ENCODE measurements at regions not wholly inside any gene's neighbourhood (a gene's known extent, or its start where the extent isn't known, plus 50 kb on each side); places are given as distances from the start of the nearest gene placed in this dataset.

GRCh38 chr20:40769677-40770285 lies 80.7 kb upstream of the MAFB start:
- no peak for TF ChIP-seq EZH2 (IDR thresholded peaks at IDR 0.05; ENCODE audit: insufficient read depth, low read length)
- TF ChIP-seq, protein P1, sequence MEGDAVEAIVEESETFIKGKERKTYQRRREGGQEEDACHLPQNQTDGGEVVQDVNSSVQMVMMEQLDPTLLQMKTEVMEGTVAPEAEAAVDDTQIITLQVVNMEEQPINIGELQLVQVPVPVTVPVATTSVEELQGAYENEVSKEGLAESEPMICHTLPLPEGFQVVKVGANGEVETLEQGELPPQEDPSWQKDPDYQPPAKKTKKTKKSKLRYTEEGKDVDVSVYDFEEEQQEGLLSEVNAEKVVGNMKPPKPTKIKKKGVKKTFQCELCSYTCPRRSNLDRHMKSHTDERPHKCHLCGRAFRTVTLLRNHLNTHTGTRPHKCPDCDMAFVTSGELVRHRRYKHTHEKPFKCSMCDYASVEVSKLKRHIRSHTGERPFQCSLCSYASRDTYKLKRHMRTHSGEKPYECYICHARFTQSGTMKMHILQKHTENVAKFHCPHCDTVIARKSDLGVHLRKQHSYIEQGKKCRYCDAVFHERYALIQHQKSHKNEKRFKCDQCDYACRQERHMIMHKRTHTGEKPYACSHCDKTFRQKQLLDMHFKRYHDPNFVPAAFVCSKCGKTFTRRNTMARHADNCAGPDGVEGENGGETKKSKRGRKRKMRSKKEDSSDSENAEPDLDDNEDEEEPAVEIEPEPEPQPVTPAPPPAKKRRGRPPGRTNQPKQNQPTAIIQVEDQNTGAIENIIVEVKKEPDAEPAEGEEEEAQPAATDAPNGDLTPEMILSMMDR (IDR thresholded peaks at IDR 0.05; ENCODE audit: insufficient read depth, low read depth, low read length) = no peak
- H3K27ac Mint-ChIP-seq (ENCODE audit: unreplicated experiment) = no peak overlapping the region

GRCh38 chr20:40770564-40771307 lies 81.7 kb upstream of the MAFB start:
- no peaks in the 10 kb centered on the region for H3K36me3 Mint-ChIP-seq (ENCODE audit: low read depth, unreplicated experiment)
- no peak overlapping the region for H3K27ac ChIP-seq (ENCODE audit: low read depth, low read length)
- H3K27ac Mint-ChIP-seq (ENCODE audit: unreplicated experiment) = no peak overlapping the region
- H2AFZ ChIP-seq (ENCODE audit: low read depth, low read length) = no peak overlapping the region
- no peak overlapping the region for H3K4me2 ChIP-seq (ENCODE audit: low read length)
- H3K4me1 ChIP-seq (ENCODE audit: insufficient read depth, low read length) = no peaks in the 10 kb centered on the region
- no peaks in the 10 kb centered on the region for H3K79me2 ChIP-seq (ENCODE audit: insufficient read depth, low read length)
- no peak overlapping the region for H3K9ac ChIP-seq (ENCODE audit: low read length)
- no peaks in the 10 kb centered on the region for H3K4me1 Mint-ChIP-seq (ENCODE audit: low read depth, unreplicated experiment)
- H3K9me3 ChIP-seq (ENCODE audit: insufficient read depth, low read depth, low read length) = no peaks in the 10 kb centered on the region
- FAIRE-seq = no peak
- H3K27me3 Mint-ChIP-seq (ENCODE audit: low read depth, unreplicated experiment) = peaks cover 14% of the 10 kb centered on the region
- no peak overlapping the region for H3K4me3 ChIP-seq (ENCODE audit: insufficient read depth, low read depth, low read length)
- DNase-seq (ENCODE audit: low read depth) = no peak
- no peaks in the 10 kb centered on the region for H3K27me3 ChIP-seq (ENCODE audit: insufficient read depth, low read length)
- no peak overlapping the region for H3K4me3 Mint-ChIP-seq (ENCODE audit: unreplicated experiment)
- no peak for TF ChIP-seq EZH2 (IDR thresholded peaks at IDR 0.05; ENCODE audit: insufficient read depth, low read length)
- TF ChIP-seq, protein P1 (IDR thresholded peaks at IDR 0.05; ENCODE audit: insufficient read depth, low read depth, low read length) = no peak
- H3K9me3 Mint-ChIP-seq (ENCODE audit: unreplicated experiment) = no peaks in the 10 kb centered on the region
- no peaks in the 10 kb centered on the region for H3K36me3 ChIP-seq (ENCODE audit: insufficient read depth, low read length)
- H4K20me1 ChIP-seq (ENCODE audit: insufficient read depth, low read length) = no peaks in the 10 kb centered on the region

More at GRCh38 chr20:40769677-40770285, 80.7 kb upstream of the MAFB start:
- H3K36me3 Mint-ChIP-seq (ENCODE audit: low read depth, unreplicated experiment) = no peaks in the 10 kb centered on the region
- Histone ChIP-seq H3K27ac (ENCODE audit: low read depth, low read length) (no peak overlapping the region), H3K4me3 (ENCODE audit: insufficient read depth, low read depth, low read length) (no peak overlapping the region), H4K20me1 (ENCODE audit: insufficient read depth, low read length) (no peaks in the 10 kb centered on the region), H3K79me2 (ENCODE audit: insufficient read depth, low read length) (no peaks in the 10 kb centered on the region), H3K4me1 (ENCODE audit: insufficient read depth, low read length) (no peaks in the 10 kb centered on the region), H3K36me3 (ENCODE audit: insufficient read depth, low read length) (no peaks in the 10 kb centered on the region), H2AFZ (ENCODE audit: low read depth, low read length) (no peak overlapping the region), H3K4me2 (ENCODE audit: low read length) (no peak overlapping the region), H3K9ac (ENCODE audit: low read length) (no peak overlapping the region), H3K27me3 (ENCODE audit: insufficient read depth, low read length) (no peaks in the 10 kb centered on the region), H3K9me3 (ENCODE audit: insufficient read depth, low read depth, low read length) (no peaks in the 10 kb centered on the region)
- H3K9me3 Mint-ChIP-seq (ENCODE audit: unreplicated experiment) = no peaks in the 10 kb centered on the region
- FAIRE-seq (no peak), DNase-seq (ENCODE audit: low read depth) (no peak)
- no peak overlapping the region for H3K4me3 Mint-ChIP-seq (ENCODE audit: unreplicated experiment)
- H3K4me1 Mint-ChIP-seq (ENCODE audit: low read depth, unreplicated experiment) = no peaks in the 10 kb centered on the region
- peaks cover 15% of the 10 kb centered on the region for H3K27me3 Mint-ChIP-seq (ENCODE audit: low read depth, unreplicated experiment)

- no peaks in the 10 kb centered on the region for H3K9me3 ChIP-seq (ENCODE audit: insufficient read depth, low read depth, low read length)
- FAIRE-seq (no peak), DNase-seq (ENCODE audit: low read depth) (no peak)
- Mint-ChIP-seq H3K4me1 (ENCODE audit: low read depth, unreplicated experiment) (no peaks in the 10 kb centered on the region), H3K36me3 (ENCODE audit: low read depth, unreplicated experiment) (no peaks in the 10 kb centered on the region), H3K27me3 (ENCODE audit: low read depth, unreplicated experiment) (peaks cover 14% of the 10 kb centered on the region), H3K9me3 (ENCODE audit: unreplicated experiment) (no peaks in the 10 kb centered on the region), H3K27ac (ENCODE audit: unreplicated experiment) (no peak overlapping the region), H3K4me3 (ENCODE audit: unreplicated experiment) (no peak overlapping the region)
- no peaks in the 10 kb centered on the region for H3K27me3 ChIP-seq (ENCODE audit: insufficient read depth, low read length)
- no peak overlapping the region for H2AFZ ChIP-seq (ENCODE audit: low read depth, low read length)
- H3K27ac ChIP-seq (ENCODE audit: low read depth, low read length) = no peak overlapping the region
- H3K79me2 ChIP-seq (ENCODE audit: insufficient read depth, low read length) = no peaks in the 10 kb centered on the region
- TF ChIP-seq EZH2 (IDR thresholded peaks at IDR 0.05; ENCODE audit: insufficient read depth, low read length) = no peak
- TF ChIP-seq, protein P1 (IDR thresholded peaks at IDR 0.05; ENCODE audit: insufficient read depth, low read depth, low read length) = no peak
- no peak overlapping the region for H3K9ac ChIP-seq (ENCODE audit: low read length)
- no peak overlapping the region for H3K4me2 ChIP-seq (ENCODE audit: low read length)
- H4K20me1 ChIP-seq (ENCODE audit: insufficient read depth, low read length) = no peaks in the 10 kb centered on the region
- H3K36me3 ChIP-seq (ENCODE audit: insufficient read depth, low read length) = no peaks in the 10 kb centered on the region
- no peaks in the 10 kb centered on the region for H3K4me1 ChIP-seq (ENCODE audit: insufficient read depth, low read length)
- H3K4me3 ChIP-seq (ENCODE audit: insufficient read depth, low read depth, low read length) = no peak overlapping the region
Measured at GRCh38 chr20:40771308-40771610, 82.2 kb upstream of the MAFB start.
